Ishikawa (cell line): ENCODE measurements at regions not wholly inside any gene's neighbourhood (a gene's known extent, or its start where the extent isn't known, plus 50 kb on each side); places are given as distances from the start of the nearest gene placed in this dataset.
A peak's percentile ranks its signal among the peaks of the same experiment; 100 is the strongest.

ENCODE experiments used
- CEBPB ChIP-seq: IDR thresholded peaks from 2 replicates; pipeline ENCODE4 v1.6.1; 2012
- CREB1 ChIP-seq: IDR thresholded peaks from 2 replicates; pipeline ENCODE4 v1.6.1; 2012; ENCODE audit warnings: low read depth
- EGR1 ChIP-seq: IDR thresholded peaks from 2 replicates; pipeline ENCODE4 v1.6.1; 2012
- EP300 ChIP-seq: IDR thresholded peaks from 2 replicates; pipeline ENCODE4 v1.6.1; 2012; ENCODE audit warnings: borderline replicate concordance
- FOXM1 ChIP-seq: IDR thresholded peaks from 2 replicates; pipeline ENCODE4 v1.6.1; 2012; ENCODE audit warnings: low read depth, borderline replicate concordance
- NFIC ChIP-seq: IDR thresholded peaks from 2 replicates; pipeline ENCODE4 v1.6.1; 2012
- RAD21 ChIP-seq: IDR thresholded peaks from 2 replicates; pipeline ENCODE4 v1.6.1; 2012; ENCODE audit warnings: low read depth
- TAF1 ChIP-seq: IDR thresholded peaks from 2 replicates; pipeline ENCODE4 v1.6.1; 2012; ENCODE audit warnings: low read depth, mild to moderate bottlenecking
- TCF12 ChIP-seq: IDR thresholded peaks from 2 replicates; pipeline ENCODE4 v1.6.1; 2012; ENCODE audit warnings: low read depth
- TEAD4 ChIP-seq: IDR thresholded peaks from 2 replicates; pipeline ENCODE4 v1.6.1; 2012
- YY1 ChIP-seq: IDR thresholded peaks from 2 replicates; pipeline ENCODE4 v1.6.1; 2012; ENCODE audit warnings: low read depth
- ZBTB7A ChIP-seq: IDR thresholded peaks from 2 replicates; pipeline ENCODE4 v1.6.1; 2012; ENCODE audit warnings: low read depth
- TF ChIP-seq, protein P1 (sequence below): IDR thresholded peaks from 2 replicates; pipeline ENCODE4 v1.6.1; 2012; ENCODE audit warnings: low read depth, mild to moderate bottlenecking
- TF ChIP-seq, protein P2 (sequence below): IDR thresholded peaks from 2 replicates; pipeline ENCODE4 v1.6.1; 2012
- TF ChIP-seq, protein P3 (sequence below): IDR thresholded peaks from 2 replicates; pipeline ENCODE4 v1.6.1; 2012

DNA sequence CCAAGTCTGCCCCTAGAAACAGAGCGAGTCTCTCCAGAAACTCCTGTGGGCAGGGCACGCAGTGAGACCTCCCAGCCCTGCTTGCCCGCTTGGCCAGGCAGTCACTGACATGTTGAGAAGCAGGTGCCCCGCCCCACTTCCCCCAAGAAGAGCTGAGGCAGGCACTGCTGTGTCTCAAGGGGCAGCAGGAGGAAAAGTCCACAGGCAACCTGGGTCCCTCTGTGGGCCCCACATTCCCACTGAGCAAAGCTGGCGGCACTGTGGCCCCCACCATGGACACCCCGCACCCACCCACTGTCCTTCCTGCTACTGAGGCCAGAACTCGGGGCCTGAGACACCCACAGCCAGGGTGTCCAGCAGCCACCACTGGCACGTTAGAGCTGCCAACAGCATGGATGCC is 137.3 kb upstream of the NKX1-1 start:
- no peak for TF ChIP-seq TAF1
- no peak for TF ChIP-seq ZBTB7A
- no peak for TF ChIP-seq TCF12
- TF ChIP-seq, protein P1, sequence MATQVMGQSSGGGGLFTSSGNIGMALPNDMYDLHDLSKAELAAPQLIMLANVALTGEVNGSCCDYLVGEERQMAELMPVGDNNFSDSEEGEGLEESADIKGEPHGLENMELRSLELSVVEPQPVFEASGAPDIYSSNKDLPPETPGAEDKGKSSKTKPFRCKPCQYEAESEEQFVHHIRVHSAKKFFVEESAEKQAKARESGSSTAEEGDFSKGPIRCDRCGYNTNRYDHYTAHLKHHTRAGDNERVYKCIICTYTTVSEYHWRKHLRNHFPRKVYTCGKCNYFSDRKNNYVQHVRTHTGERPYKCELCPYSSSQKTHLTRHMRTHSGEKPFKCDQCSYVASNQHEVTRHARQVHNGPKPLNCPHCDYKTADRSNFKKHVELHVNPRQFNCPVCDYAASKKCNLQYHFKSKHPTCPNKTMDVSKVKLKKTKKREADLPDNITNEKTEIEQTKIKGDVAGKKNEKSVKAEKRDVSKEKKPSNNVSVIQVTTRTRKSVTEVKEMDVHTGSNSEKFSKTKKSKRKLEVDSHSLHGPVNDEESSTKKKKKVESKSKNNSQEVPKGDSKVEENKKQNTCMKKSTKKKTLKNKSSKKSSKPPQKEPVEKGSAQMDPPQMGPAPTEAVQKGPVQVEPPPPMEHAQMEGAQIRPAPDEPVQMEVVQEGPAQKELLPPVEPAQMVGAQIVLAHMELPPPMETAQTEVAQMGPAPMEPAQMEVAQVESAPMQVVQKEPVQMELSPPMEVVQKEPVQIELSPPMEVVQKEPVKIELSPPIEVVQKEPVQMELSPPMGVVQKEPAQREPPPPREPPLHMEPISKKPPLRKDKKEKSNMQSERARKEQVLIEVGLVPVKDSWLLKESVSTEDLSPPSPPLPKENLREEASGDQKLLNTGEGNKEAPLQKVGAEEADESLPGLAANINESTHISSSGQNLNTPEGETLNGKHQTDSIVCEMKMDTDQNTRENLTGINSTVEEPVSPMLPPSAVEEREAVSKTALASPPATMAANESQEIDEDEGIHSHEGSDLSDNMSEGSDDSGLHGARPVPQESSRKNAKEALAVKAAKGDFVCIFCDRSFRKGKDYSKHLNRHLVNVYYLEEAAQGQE, result no peak
- TF ChIP-seq, protein P2, sequence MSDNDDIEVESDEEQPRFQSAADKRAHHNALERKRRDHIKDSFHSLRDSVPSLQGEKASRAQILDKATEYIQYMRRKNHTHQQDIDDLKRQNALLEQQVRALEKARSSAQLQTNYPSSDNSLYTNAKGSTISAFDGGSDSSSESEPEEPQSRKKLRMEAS, result no peak
- no peak for TF ChIP-seq EGR1
- no peak for TF ChIP-seq CREB1
- TF ChIP-seq, protein P3, sequence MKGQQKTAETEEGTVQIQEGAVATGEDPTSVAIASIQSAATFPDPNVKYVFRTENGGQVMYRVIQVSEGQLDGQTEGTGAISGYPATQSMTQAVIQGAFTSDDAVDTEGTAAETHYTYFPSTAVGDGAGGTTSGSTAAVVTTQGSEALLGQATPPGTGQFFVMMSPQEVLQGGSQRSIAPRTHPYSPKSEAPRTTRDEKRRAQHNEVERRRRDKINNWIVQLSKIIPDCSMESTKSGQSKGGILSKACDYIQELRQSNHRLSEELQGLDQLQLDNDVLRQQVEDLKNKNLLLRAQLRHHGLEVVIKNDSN, result no peak
- TF ChIP-seq CEBPB, result no peak
- TF ChIP-seq FOXM1, result no peak
- no peak for TF ChIP-seq TEAD4
- TF ChIP-seq EP300, result no peak
- TF ChIP-seq RAD21, result no peak
- TF ChIP-seq YY1, result no peak
- no peak for TF ChIP-seq NFIC

DNA sequence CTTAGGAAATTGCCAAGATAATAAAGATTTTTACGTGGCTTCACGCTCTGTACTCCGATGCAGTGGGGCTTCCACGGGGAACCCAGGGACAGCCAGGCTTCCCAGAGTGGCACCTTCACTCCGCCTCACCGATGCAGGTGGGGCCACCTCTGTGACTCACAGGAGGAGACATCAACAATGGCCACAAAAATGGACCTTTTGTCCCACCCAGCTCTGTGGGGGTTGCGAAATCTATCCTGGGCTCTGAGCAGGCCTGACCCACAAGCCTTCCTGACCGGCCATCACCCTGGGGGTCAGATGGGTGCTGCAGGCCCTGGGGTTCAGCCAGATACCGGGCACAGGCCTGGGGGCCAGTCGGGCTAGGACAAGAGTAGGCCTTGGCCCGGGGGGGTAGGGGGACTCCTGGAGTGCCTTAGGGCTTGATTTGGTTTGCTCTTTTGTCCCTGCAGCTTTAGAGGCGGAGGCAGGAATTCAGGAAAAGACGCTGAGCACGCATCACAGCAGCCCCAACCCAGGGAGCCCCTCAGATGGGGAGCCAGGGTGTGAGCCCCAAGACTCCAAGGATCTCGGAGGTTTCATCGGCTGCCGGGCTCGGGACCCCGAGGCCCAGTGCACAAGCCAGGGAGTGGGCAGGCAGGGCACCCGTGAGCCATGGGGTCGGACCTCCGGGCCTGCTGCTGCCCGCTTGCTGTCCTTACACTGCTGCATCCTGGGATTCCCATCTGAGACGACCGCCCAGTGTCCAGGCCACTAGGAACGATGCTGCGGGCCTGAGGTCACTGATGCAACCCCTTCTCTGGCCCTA is 136.5 kb upstream of the NKX1-1 start:
- no peak for TF ChIP-seq YY1
- TF ChIP-seq CEBPB, result peak; percentile 76

DNA sequence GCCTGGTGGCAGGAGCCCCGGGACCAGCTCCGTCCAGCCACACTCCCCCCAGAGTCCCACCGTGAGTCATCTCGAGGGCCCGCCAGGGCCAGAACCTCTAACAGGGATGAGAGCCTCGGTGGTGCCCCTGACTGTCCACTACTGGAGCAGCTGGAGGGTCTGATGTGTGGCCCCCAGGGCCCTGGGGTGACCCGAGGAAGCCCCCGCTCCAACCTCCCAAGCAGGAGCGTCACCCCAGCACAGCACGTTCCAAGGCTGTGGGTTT is 135.9 kb upstream of the NKX1-1 start:
- no peak for TF ChIP-seq TCF12
- TF ChIP-seq EP300, result no peak
- TF ChIP-seq TAF1, result no peak
- TF ChIP-seq TEAD4, result no peak
- TF ChIP-seq, protein P2, result no peak
- TF ChIP-seq, protein P1, result no peak
- no peak for TF ChIP-seq CEBPB
- TF ChIP-seq ZBTB7A, result no peak
- TF ChIP-seq RAD21, result no peak
- TF ChIP-seq YY1, result no peak
- no peak for TF ChIP-seq NFIC
- no peak for TF ChIP-seq FOXM1
- TF ChIP-seq, protein P3, result no peak
- TF ChIP-seq EGR1, result no peak
- no peak for TF ChIP-seq CREB1

DNA sequence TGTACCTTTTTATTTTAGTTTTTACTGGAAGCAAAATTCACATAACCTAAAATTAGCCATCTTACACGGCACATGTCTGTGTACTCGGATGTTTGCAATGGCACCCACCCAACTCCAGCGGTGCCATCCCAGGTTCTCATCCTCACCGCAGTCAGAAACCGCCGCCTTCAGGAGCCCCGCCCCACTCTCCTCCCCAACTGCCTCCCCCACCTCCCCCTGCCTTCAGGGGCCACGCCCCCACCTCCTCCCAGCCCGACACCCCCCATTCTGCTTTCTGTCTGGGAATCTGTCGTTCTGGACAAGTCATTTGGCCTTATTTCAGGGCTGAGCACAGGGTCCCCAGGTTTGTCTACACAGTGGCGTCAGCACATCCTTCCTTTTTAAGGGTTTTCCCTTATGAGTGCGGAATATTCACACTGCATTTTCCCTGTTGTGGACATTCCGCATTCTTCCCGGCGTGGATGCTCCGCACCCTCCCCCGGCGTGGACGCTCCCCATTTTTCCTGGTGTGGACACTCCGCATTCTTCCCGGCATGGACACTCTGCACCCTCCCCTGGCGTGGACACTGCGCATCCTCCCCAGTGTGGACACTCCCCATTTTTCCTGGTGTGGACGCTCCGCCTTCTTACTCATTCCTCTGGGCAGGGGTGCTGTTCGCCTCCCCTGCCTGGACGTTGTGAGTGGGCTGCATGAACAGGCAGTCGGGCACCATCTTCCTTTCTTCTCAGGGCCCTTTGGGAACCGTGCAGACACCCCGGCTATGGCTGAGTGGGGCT is 135.4 kb upstream of the NKX1-1 start:
- no peak for TF ChIP-seq RAD21
- TF ChIP-seq TEAD4, result no peak
- no peak for TF ChIP-seq FOXM1
- TF ChIP-seq TAF1, result no peak
- TF ChIP-seq TCF12, result no peak
- no peak for TF ChIP-seq CREB1
- TF ChIP-seq CEBPB, result no peak
- TF ChIP-seq, protein P3, result no peak
- TF ChIP-seq ZBTB7A, result no peak
- TF ChIP-seq NFIC, result no peak
- TF ChIP-seq, protein P2, result no peak
- TF ChIP-seq, protein P1, result no peak
- TF ChIP-seq YY1, result no peak
